NCI-H345 (cell line): ENCODE measurements at regions not wholly inside any gene's neighbourhood (a gene's known extent, or its start where the extent isn't known, plus 50 kb on each side); places are given as distances from the start of the nearest gene placed in this dataset.

Source experiments
- DNase-seq: peaks from one replicate; lab custom pipeline; 2025; lab: John Stamatoyannopoulos, UW

GRCh38 chr14:53516261-53516774 lies 363.2 kb upstream of the DDHD1 start:
- no peak for DNase-seq

- no peak for DNase-seq
Measured at GRCh38 chr14:53515276-53515675, 362.2 kb upstream of the DDHD1 start.

- DNase-seq: no peak
Measured at GRCh38 chr14:53514197-53514596, 361.1 kb upstream of the DDHD1 start.

DNA sequence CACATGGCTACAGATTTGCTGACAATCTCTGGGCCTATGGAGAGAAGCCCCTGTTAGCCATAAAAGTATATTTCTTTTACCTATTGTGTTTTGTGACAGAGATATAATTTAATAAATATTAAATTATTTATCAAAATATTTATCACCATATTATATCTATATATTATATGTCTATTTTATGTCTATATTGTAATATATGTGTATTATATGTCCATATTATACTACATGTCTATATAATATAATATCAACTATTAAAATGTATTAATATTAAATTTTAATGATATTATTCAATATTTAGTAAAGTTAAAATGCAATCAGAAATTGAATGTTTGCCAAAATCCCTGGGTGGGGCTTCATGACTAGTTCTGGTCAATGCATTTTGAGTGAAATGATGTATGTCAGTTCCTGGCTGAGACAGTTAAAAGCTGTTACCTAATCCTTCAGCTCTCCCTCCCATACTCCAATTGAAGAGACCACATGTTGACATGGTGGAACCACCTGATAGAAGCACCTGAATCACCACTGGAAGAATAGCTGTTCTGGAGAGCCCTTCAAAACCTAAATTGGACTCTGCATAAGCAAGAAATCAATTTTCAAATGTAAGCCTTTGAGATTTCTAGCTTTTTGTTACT lies 357.3 kb upstream of the DDHD1 start:
- peak; percentile 89 for DNase-seq

- DNase-seq: peak; percentile 65
Measured at GRCh38 chr14:53509276-53510244, 356.4 kb upstream of the DDHD1 start.

DNA sequence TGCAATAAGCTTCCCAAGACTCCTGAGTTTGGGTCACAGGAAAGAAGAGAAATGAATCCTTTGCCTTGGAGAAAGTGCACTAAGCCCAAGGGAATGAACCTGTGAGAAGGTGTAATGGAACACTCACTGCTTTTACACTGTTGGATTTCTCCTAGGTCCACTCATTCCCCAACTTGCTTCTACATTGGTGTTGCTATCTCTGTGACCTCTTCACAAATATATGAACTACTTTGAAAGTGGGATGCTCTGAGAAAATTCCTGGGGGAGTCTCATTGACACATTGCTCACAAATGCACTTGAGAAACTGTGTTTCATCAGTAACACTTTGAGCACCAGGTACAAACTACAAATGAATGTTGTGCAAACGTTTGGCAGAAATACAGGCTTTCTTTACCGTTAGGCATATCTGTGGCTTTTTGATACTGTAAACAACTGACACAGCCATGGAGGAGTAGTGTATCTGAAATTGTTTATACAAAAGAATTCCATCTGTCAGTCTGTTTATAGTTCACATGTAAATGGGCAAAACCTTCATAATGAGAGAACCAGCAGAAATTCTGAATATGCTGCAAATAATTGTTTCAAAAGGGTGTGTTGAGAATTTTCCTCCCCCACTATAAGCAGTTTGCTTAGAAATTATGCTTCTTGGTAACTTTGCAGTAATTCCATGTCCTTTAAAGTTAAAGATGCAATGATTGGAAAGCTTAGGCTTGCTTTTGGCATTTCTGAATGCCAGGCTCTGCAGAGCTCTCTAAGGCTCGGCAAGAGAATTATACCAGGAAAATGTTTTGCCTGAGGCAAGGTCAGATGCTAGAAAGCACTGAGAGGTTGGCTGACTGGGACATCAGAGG lies 348.5 kb upstream of the DDHD1 start:
- DNase-seq: no peak

- no peak for DNase-seq
Measured at GRCh38 chr14:53500191-53500590, 347.1 kb upstream of the DDHD1 start.

DNA sequence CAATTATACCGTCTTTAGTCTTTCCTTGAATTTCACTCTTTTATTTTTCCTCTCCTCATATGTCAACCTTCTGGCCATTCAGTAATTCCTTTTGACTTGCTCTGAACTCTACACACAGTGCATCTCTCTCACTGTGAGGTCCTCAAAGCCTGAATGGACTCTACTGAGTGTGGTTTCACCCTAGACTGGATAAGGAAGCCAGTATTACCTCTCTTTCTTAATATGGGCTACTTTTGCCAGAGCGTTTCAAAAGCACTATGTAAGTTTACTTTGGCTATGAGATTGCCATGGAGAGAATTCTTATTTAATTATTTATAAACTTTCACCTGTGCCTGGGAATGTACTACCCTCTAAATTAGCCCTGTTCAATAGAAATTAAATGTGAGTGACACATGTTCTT lies 343.5 kb upstream of the DDHD1 start:
- no peak for DNase-seq

DNA sequence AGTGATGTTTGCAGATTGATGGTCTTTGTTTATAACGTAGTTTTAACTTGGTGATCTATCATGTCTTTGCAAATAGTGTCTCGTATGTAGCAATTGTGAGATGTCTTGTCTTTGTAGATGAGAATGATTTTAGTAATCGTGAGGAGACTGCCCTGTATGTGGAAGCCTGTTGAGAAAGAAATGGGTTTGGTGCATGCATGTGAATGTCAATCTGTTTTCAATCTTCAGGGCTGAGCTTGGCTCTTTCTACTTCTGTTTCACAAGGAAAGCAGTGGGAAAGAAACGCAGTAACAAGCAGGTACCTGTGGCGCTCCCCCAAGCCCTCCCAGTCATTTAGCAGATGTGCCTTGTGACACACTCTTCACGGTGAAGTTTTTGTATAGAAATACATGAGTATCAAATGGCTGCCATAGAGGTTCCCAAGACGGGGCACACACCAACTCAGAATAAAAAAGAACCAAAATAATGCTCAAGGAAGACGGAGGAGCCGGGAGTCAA lies 342.8 kb upstream of the DDHD1 start:
- DNase-seq: no peak

DNA sequence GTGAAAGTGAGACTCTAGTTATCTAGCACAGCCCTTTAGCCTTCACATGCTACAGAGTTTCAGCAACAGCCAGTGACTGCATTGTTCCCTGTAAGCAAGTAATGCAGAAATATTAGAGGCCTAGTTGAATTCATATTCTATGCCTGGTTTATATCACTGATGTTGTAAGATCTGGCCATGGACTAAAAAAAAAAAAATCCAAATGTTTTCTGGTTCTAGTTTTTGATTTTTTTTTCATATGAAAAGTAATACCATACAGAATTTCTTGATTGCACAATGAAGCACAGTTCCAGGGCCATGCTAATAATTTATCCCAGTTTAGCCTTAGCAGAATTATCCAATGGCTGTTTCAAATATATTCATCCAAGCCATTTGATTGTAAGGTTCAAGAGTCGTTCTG lies 341.5 kb upstream of the DDHD1 start:
- no peak for DNase-seq

DNA sequence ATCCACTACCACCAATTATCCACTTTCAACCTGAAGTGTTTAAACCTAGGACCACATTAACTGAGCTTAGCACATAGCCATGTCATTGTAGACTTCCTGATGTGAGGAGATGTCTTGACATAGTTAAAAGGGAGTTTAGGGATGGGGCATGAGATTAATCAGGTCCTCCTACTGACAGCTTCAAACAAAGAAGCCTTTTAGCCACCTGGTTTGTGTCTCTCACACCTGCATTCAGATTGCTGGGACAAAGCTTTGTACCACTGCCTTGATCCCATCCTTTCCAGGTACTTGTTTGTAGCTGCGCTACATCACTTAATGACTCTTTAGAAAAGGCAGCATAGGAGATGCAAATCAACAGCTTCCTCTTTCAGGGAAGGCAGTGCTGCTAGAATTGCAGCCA lies 340.7 kb upstream of the DDHD1 start:
- peak; percentile 65 for DNase-seq

GRCh38 chr14:53493320-53493719 lies 340.2 kb upstream of the DDHD1 start:
- DNase-seq: no peak

- DNase-seq: no peak
Measured at GRCh38 chr14:53491884-53492277, 338.8 kb upstream of the DDHD1 start.

- DNase-seq: no peak
Measured at GRCh38 chr14:53491256-53491883, 338.2 kb upstream of the DDHD1 start.

GRCh38 chr14:53478174-53478573 lies 325.1 kb upstream of the DDHD1 start:
- DNase-seq: no peak

DNA sequence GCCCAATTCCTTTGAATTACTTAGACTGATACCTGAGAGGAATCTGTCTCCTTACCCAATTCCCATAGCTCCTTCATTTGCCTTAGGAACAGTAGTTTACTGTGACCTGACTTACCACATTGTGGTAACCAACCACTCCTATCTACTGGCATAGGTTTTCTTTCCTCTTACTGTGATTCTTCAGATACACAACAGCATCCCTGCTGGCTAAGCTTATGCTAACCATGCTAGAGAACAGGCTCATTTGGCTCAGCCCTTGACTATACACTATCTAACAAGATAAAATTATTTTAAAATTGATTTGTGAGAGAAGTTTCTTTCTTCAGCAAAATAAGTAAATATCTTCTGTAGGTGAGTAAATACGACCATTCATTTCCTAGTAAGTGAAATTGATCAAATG lies 320.4 kb upstream of the DDHD1 start:
- DNase-seq: no peak

DNA sequence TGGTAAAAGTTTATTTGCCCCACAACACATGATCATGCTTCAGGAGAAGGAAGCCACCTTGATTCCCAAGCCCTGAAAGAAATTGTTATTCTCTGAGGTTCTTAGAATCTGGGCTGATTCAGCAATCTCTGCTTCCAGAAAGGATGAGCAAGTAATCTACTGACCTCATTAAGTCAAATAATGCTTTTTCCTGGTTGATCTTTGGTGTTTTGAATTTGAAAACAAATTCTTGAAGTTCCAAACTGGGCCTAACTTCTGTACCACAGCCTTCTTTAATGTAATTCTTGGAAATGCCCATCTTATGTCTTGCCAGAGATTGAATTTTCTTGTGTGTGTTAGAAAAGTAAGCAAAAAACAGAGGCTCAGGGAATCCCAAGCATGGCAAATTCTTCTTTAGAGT lies 319.2 kb upstream of the DDHD1 start:
- no peak for DNase-seq

DNA sequence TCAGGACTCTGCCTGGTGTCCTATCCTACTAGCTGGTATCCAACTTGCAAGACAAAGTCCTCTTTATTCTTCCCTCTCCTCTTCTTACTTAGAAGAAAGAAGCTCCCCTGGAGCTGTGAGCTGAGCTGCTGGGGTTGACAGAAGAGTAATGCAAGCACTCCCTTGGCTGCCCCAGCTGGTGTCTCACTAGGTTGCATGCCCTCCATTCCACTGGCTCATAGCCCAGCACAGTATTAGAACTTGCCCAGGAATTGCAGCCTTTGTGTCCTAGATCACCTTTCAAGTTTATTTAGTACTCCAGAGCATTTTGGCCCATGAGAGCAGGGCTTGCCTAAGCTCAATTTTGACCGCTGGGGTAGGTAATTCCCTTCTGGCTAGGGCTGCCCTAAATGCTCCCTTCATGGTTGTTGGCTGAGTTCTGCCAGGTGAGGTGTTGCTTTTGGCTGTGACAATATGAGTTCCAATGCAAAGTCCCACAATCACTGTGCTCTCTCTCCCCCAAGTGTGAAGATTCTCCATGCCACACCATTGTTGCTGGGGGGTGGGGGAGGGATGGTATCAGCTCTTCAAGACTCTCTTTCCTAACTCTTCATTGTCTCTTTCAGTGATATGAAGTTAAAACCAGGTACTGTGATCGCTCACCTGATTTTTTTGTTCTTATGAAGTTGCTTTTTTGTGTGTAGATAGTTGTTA lies 317.4 kb upstream of the DDHD1 start:
- no peak for DNase-seq

GRCh38 chr14:53468876-53469275 lies 315.8 kb upstream of the DDHD1 start:
- no peak for DNase-seq

GRCh38 chr14:53464376-53464775 lies 311.3 kb upstream of the DDHD1 start:
- DNase-seq: no peak
